ENCODE measurements at regions not wholly inside any gene's neighbourhood (a gene's known extent, or its start where the extent isn't known, plus 50 kb on each side); places are given as distances from the start of the nearest gene placed in this dataset.

- Histone ChIP-seq H3K4me2 (ENCODE audit: low read length) (no peak overlapping the region), H3K79me2 (ENCODE audit: low read length) (no peaks in the 10 kb centered on the region), H3K9ac (ENCODE audit: low read length) (no peak overlapping the region), H3K27me3 (ENCODE audit: low read length) (no peaks in the 10 kb centered on the region), H3K27ac (ENCODE audit: low read length) (no peak overlapping the region), H3K4me1 (ENCODE audit: insufficient read depth, low read length) (peaks cover 37% of the 10 kb centered on the region), H4K20me1 (ENCODE audit: low read length) (no peaks in the 10 kb centered on the region), H3K9me2 (replicated peaks; ENCODE audit: low read length) (no peaks in the 10 kb centered on the region), H2AFZ (ENCODE audit: low read length) (no peak overlapping the region), H3K4me3 (ENCODE audit: low read length) (no peak overlapping the region), H3K36me3 (ENCODE audit: low read depth, low read length) (no peaks in the 10 kb centered on the region), H3F3A (ENCODE audit: low read length, unreplicated experiment) (no peaks in the 10 kb centered on the region), H3K9me3 (ENCODE audit: low read length) (no peaks in the 10 kb centered on the region)
- TF ChIP-seq CTCF (conservative IDR thresholded peaks at IDR 0.05; ENCODE audit: low read depth, low read length) (no peak), EZH2phosphoT487 (IDR thresholded peaks at IDR 0.05; ENCODE audit: borderline replicate concordance, low read length) (no peak), EZH2 (IDR thresholded peaks at IDR 0.05; ENCODE audit: low read length, unreplicated experiment) (no peak)
- BruUV-seq (replicated peaks), result no TSS peak
- CTCF ChIA-PET, result no interaction called here
- no peak for ATAC-seq
- intact Hi-C loops (cut with micrococcal nuclease), result no loop called here
- POLR2A ChIA-PET (ENCODE audit: unreplicated experiment), result no interaction called here
- no peak for DNase-seq
These were observed 102.9 kb downstream of the CDC42EP3 start for GRCh38 chr2:37568565-37568964.

- Histone ChIP-seq H3K9ac (ENCODE audit: low read length) (no peak overlapping the region), H3K4me3 (ENCODE audit: low read length) (no peak overlapping the region), H3K36me3 (ENCODE audit: low read depth, low read length) (no peaks in the 10 kb centered on the region), H2AFZ (ENCODE audit: low read length) (no peak overlapping the region), H3K4me1 (ENCODE audit: insufficient read depth, low read length) (peaks cover 44% of the 10 kb centered on the region), H4K20me1 (ENCODE audit: low read length) (no peaks in the 10 kb centered on the region), H3K27me3 (ENCODE audit: low read length) (no peaks in the 10 kb centered on the region), H3K27ac (ENCODE audit: low read length) (peak overlapping the region; percentile 88), H3K9me2 (replicated peaks; ENCODE audit: low read length) (no peaks in the 10 kb centered on the region), H3K79me2 (ENCODE audit: low read length) (no peaks in the 10 kb centered on the region), H3K9me3 (ENCODE audit: low read length) (no peaks in the 10 kb centered on the region), H3K4me2 (ENCODE audit: low read length) (peak overlapping the region; percentile 63), H3F3A (ENCODE audit: low read length, unreplicated experiment) (no peaks in the 10 kb centered on the region)
- ATAC-seq, result no peak
- CTCF ChIA-PET, result interaction anchor here (0.5 to 0.6 kb wide), 2 partner anchors 154 to 219 kb away, joined by 3 read pairs; no protein-coding TSS in a partner anchor
- DNase-seq, result no peak
- TF ChIP-seq EZH2phosphoT487 (IDR thresholded peaks at IDR 0.05; ENCODE audit: borderline replicate concordance, low read length), result no peak
- TF ChIP-seq CTCF (conservative IDR thresholded peaks at IDR 0.05; ENCODE audit: low read depth, low read length), result no peak
- no peak for TF ChIP-seq EZH2 (IDR thresholded peaks at IDR 0.05; ENCODE audit: low read length, unreplicated experiment)
- intact Hi-C loops (cut with micrococcal nuclease), result no loop called here
- POLR2A ChIA-PET (ENCODE audit: unreplicated experiment), result no interaction called here
- BruUV-seq (replicated peaks), result TSS peak; percentile 64
These were observed 102.2 kb downstream of the CDC42EP3 start for GRCh38 chr2:37569131-37569823.

- H3K27ac ChIP-seq (ENCODE audit: low read length), result peak overlapping the region; percentile 88
- peak; percentile 52 for DNase-seq
- no peaks in the 10 kb centered on the region for H3K9me2 ChIP-seq (replicated peaks; ENCODE audit: low read length)
- H3K9ac ChIP-seq (ENCODE audit: low read length), result peak overlapping the region; percentile 68
- POLR2A ChIA-PET (ENCODE audit: unreplicated experiment), result no interaction called here
- no peaks in the 10 kb centered on the region for H3K27me3 ChIP-seq (ENCODE audit: low read length)
- H2AFZ ChIP-seq (ENCODE audit: low read length), result peak overlapping the region; percentile 34
- no peaks in the 10 kb centered on the region for H3K9me3 ChIP-seq (ENCODE audit: low read length)
- H3K36me3 ChIP-seq (ENCODE audit: low read depth, low read length), result no peaks in the 10 kb centered on the region
- no peak for TF ChIP-seq CTCF (conservative IDR thresholded peaks at IDR 0.05; ENCODE audit: low read depth, low read length)
- no peak for TF ChIP-seq EZH2phosphoT487 (IDR thresholded peaks at IDR 0.05; ENCODE audit: borderline replicate concordance, low read length)
- BruUV-seq (replicated peaks), result no TSS peak
- ATAC-seq, result peak; percentile 66
- CTCF ChIA-PET, result interaction anchor here (0.5 to 0.6 kb wide), 3 partner anchors 154 to 219 kb away, joined by 3 read pairs; no protein-coding TSS in a partner anchor
- H3K4me2 ChIP-seq (ENCODE audit: low read length), result peak overlapping the region; percentile 63
- H4K20me1 ChIP-seq (ENCODE audit: low read length), result no peaks in the 10 kb centered on the region
- H3K79me2 ChIP-seq (ENCODE audit: low read length), result no peaks in the 10 kb centered on the region
- H3K4me1 ChIP-seq (ENCODE audit: insufficient read depth, low read length), result peaks cover 44% of the 10 kb centered on the region
- no peaks in the 10 kb centered on the region for H3F3A ChIP-seq (ENCODE audit: low read length, unreplicated experiment)
- no peak overlapping the region for H3K4me3 ChIP-seq (ENCODE audit: low read length)
- intact Hi-C loops (cut with micrococcal nuclease), result loop anchor here (1.0 to 5.0 kb wide), 5 partner anchors 9 to 262 kb away; no protein-coding TSS in a partner anchor
These were observed 101.3 kb downstream of the CDC42EP3 start for GRCh38 chr2:37569986-37570679.
